GM19324 (cell line): ENCODE measurements at regions not wholly inside any gene's neighbourhood (a gene's known extent, or its start where the extent isn't known, plus 50 kb on each side); places are given as distances from the start of the nearest gene placed in this dataset.
"Not testable (repeated sequence)": the region's sequence is repeated elsewhere in the genome, so short reads cannot be mapped to it uniquely, and the experiment has no call there.

Experiments used
- ATAC-seq: cut with Tn5 transposase; IDR thresholded peaks from one replicate; pipeline ENCODE4 v1.9.1; 2021; ENCODE audit warnings: mild to moderate bottlenecking, moderate library complexity; ENCODE audit not compliant: unreplicated experiment, low FRiP score

DNA sequence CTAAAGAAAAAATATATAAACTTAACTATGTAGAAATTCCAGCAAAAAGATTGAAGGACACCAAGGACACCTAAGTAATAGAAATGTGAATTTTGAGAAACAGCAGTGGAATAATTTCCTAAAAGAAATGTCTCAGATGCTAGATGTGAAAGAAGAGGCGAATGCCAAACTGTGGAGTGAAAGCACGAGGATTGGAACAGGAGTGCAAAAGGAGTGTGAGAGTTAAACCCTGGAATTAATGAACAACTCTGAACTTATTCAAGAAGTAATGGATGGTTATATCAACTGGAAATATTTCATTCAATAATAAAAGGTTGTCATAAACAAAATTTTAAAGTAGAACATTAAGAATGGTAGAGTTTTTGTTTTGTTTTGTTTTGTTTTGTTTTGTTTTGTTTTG, 78.5 kb upstream of the SGIP1 start:
- no peak for ATAC-seq

- no peak for ATAC-seq
Observed at GRCh38 chr1:66460776-66461175, 73.2 kb upstream of the SGIP1 start.

DNA sequence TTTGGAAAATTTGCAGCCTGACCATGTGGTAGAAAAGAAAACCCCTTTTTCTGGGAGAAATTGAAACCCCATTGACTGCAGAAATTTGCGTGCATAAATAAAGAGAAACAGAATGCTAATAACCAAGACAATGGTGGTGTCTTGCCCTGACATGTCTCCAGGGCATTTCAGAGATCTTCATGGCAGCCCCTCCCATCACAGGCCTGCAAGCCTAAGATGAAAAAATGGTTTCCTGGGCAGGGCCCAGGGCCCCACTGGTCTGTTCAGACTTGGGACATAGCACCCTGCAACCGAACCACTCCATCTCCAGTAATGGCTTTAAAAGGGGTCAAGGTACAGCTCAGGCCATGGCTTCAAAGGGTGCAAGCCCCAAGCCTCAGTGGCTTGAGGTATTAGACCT, 71.6 kb upstream of the SGIP1 start:
- ATAC-seq: no peak

DNA sequence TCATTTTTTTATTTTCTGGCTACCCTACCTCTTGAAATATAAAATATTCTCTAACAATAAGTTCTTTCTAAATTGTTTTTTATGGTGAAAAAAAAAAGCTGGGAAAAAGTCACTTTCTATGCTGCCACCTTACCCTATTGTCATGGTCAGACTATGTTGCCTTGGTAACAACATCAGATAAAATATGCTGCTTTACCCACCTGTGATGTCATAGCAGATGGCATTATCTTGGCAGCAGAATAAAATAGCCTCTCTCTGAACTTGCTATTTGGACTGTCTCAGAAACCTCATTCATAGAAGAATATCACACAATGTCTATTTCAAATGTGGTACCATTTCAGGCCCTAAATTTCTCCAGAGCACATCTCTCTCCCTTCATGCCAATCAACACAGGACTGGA, 69.6 kb upstream of the SGIP1 start:
- no peak for ATAC-seq

- ATAC-seq: no peak
Observed at GRCh38 chr1:66464802-66465201, 69.2 kb upstream of the SGIP1 start.

- ATAC-seq: not testable (repeated sequence)
Observed at GRCh38 chr1:66466695-66467094, 67.3 kb upstream of the SGIP1 start.

- ATAC-seq: no peak
Observed at GRCh38 chr1:66468722-66469121, 65.2 kb upstream of the SGIP1 start.

DNA sequence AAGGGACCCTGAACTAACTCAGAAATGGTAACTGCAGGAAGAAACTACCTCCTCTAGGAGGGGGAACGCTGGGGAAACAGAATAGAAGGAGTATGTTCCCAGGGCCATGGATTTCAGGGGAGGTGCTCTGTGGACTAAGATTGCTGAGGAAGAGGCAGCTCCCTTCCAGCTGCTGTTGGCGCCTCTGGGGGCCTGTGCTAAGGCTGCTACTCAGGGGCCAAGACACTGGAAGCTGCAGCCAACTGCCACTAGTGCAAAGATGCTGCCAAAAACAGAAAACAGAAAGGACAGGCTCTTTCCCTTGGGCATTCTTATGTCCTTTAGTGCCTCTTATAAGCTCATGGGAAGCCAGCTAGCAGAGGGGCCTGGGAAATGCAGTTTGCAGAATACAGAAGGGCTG, 58.0 kb upstream of the SGIP1 start:
- ATAC-seq: no peak

- no peak for ATAC-seq
Observed at GRCh38 chr1:66476774-66477173, 57.2 kb upstream of the SGIP1 start.

- ATAC-seq: no peak
Observed at GRCh38 chr1:66478116-66478515, 55.8 kb upstream of the SGIP1 start.

- ATAC-seq: no peak
Observed at GRCh38 chr1:66480162-66480561, 53.8 kb upstream of the SGIP1 start.

DNA sequence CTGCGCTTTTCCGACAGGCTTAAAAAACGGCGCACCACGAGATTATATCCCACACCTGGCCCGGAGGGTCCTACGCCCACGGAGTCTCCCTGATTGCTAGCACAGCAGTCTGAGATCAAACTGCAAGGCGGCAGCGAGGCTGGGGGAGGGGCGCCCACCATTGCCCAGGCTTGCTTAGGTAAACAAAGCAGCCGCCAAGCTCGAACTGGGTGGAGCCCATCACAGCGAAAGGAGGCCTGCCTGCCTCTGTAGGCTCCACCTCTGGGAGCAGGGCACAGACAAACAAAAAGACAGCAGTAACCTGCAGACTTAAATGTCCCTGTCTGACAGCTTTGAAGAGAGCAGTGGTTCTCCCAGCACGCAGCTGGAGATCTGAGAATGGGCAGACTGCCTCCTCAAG, 52.7 kb upstream of the SGIP1 start:
- not testable (repeated sequence) for ATAC-seq
